Fibroblast of lung (primary cell): ENCODE measurements at regions not wholly inside any gene's neighbourhood (a gene's known extent, or its start where the extent isn't known, plus 50 kb on each side); places are given as distances from the start of the nearest gene placed in this dataset.

Experiments used
- DNase-seq, 2 donors: peaks; one replicate each; pipeline versions ENCODE4 v3.0.0 to v3.0.0-alpha.2; 2010; ENCODE audit warnings: low read depth in 2 of 2
- H2AFZ ChIP-seq: 2 replicates; pipeline ENCODE4 v1.5.1; 2012; ENCODE audit warnings: low read length, control low read depth, inconsistent platforms
- H3K27ac ChIP-seq: 2 replicates; pipeline ENCODE4 v1.5.1; 2011; ENCODE audit warnings: low read length, control low read depth; ENCODE audit not compliant: insufficient read depth
- H3K27me3 ChIP-seq: 2 replicates; pipeline ENCODE4 v1.5.1; 2011; ENCODE audit warnings: mild to moderate bottlenecking, low read length; ENCODE audit not compliant: control insufficient read depth, insufficient read depth
- H3K36me3 ChIP-seq: 2 replicates; pipeline ENCODE4 v1.5.1; 2011; ENCODE audit warnings: low read length; ENCODE audit not compliant: control insufficient read depth, insufficient read depth
- H3K4me1 ChIP-seq: 2 replicates; pipeline ENCODE4 v1.5.1; 2011; ENCODE audit warnings: low read length; ENCODE audit not compliant: control insufficient read depth, insufficient read depth; ENCODE audit errors: extremely low read depth
- H3K4me2 ChIP-seq: 2 replicates; pipeline ENCODE4 v1.5.1; 2011; ENCODE audit warnings: low read length, control low read depth; ENCODE audit not compliant: insufficient read depth; ENCODE audit errors: extremely low read depth
- H3K4me3 ChIP-seq, 4 experiments: fragments of 200-600 bp in 1 of 4; sonication (generic) in 1 of 4; replicated peaks in 1 of 4; 2 replicates each; pipeline ENCODE4 v1.5.1; 2011 to 2016; ENCODE audit warnings: low read length in 4 of 4, low read depth in 3 of 4, mild to moderate bottlenecking in 3 of 4, control low read depth in 2 of 4, inconsistent platforms in 1 of 4, mixed read lengths in 1 of 4; ENCODE audit not compliant: insufficient read depth in 1 of 4; ENCODE audit errors: control extremely low read depth in 1 of 4
- H3K79me2 ChIP-seq: 2 replicates; pipeline ENCODE4 v1.5.1; 2012; ENCODE audit warnings: mild to moderate bottlenecking, low read length, inconsistent platforms; ENCODE audit not compliant: control insufficient read depth, insufficient read depth
- H3K9ac ChIP-seq: 2 replicates; pipeline ENCODE4 v1.5.1; 2011; ENCODE audit warnings: mild to moderate bottlenecking, low read length, control low read depth; ENCODE audit not compliant: insufficient read depth
- H3K9me3 ChIP-seq: 2 replicates; pipeline ENCODE4 v1.5.1; 2012; ENCODE audit warnings: low read depth, low read length; ENCODE audit not compliant: control insufficient read depth, insufficient read depth
- H4K20me1 ChIP-seq: 2 replicates; pipeline ENCODE4 v1.5.1; 2011; ENCODE audit warnings: low read length; ENCODE audit not compliant: control insufficient read depth, insufficient read depth; ENCODE audit errors: extremely low read depth
- CTCF ChIP-seq, 2 donors: IDR thresholded peaks in 1 of 2; conservative IDR thresholded peaks in 1 of 2; 1 replicate in 1 of 2; 2 replicates in 1 of 2; pipeline ENCODE4 v1.5.1; 2011 to 2012; ENCODE audit warnings: low read length in 2 of 2, control low read depth in 1 of 2, inconsistent platforms in 1 of 2, low read depth in 1 of 2, mild to moderate bottlenecking in 1 of 2
- EZH2 ChIP-seq: IDR thresholded peaks from 2 replicates; pipeline ENCODE4 v1.5.1; 2012; ENCODE audit warnings: low read length, control low read depth, mild to moderate bottlenecking; ENCODE audit errors: missing control alignments

GRCh38 chr1:9456833-9457232 is 82.4 kb upstream of the SLC25A33 start:
- no peaks in the 10 kb centered on the region for H3K79me2 ChIP-seq
- no peaks in the 10 kb centered on the region for H3K27me3 ChIP-seq
- H3K4me2 ChIP-seq: no peak overlapping the region
- no peak overlapping the region for H3K27ac ChIP-seq
- TF ChIP-seq CTCF (conservative IDR thresholded peaks at IDR 0.05 in 1 of 2, IDR thresholded peaks at IDR 0.05 in 1 of 2; ENCODE audit: low read depth in 1 of 2, low read length in 2 of 2): no peak
- TF ChIP-seq EZH2: no peak
- H3K4me3 ChIP-seq: no peak overlapping the region
- H2AFZ ChIP-seq: no peak overlapping the region
- H3K4me1 ChIP-seq: peaks cover 2% of the 10 kb centered on the region
- no peaks in the 10 kb centered on the region for H4K20me1 ChIP-seq
- no peaks in the 10 kb centered on the region for H3K9me3 ChIP-seq
- H3K36me3 ChIP-seq: no peaks in the 10 kb centered on the region
- no peak overlapping the region for H3K9ac ChIP-seq
- DNase-seq: no peak

GRCh38 chr1:9459816-9460407 is 79.4 kb upstream of the SLC25A33 start:
- Histone ChIP-seq H3K36me3 (no peaks in the 10 kb centered on the region), H3K27ac (no peak overlapping the region), H3K79me2 (no peaks in the 10 kb centered on the region), H3K4me3 (no peak overlapping the region), H3K4me2 (no peak overlapping the region), H3K9ac (no peak overlapping the region), H3K9me3 (no peaks in the 10 kb centered on the region), H3K27me3 (no peaks in the 10 kb centered on the region), H4K20me1 (no peaks in the 10 kb centered on the region), H3K4me1 (no peaks in the 10 kb centered on the region), H2AFZ (no peak overlapping the region)
- TF ChIP-seq EZH2: no peak
- TF ChIP-seq CTCF (conservative IDR thresholded peaks at IDR 0.05 in 1 of 2, IDR thresholded peaks at IDR 0.05 in 1 of 2; ENCODE audit: low read depth in 1 of 2, low read length in 2 of 2): no peak
- DNase-seq: no peak

- H3K27me3 ChIP-seq: peaks cover 10% of the 10 kb centered on the region
- H3K27ac ChIP-seq: no peak overlapping the region
- H3K4me3 ChIP-seq: no peak overlapping the region
- TF ChIP-seq EZH2: no peak
- no peak for TF ChIP-seq CTCF (conservative IDR thresholded peaks at IDR 0.05 in 1 of 2, IDR thresholded peaks at IDR 0.05 in 1 of 2; ENCODE audit: low read depth in 1 of 2, low read length in 2 of 2)
- H4K20me1 ChIP-seq: no peaks in the 10 kb centered on the region
- no peaks in the 10 kb centered on the region for H3K36me3 ChIP-seq
- H3K9me3 ChIP-seq: no peaks in the 10 kb centered on the region
- no peak overlapping the region for H3K4me2 ChIP-seq
- no peaks in the 10 kb centered on the region for H3K4me1 ChIP-seq
- no peaks in the 10 kb centered on the region for H3K79me2 ChIP-seq
- H2AFZ ChIP-seq: no peak overlapping the region
- H3K9ac ChIP-seq: no peak overlapping the region
- no peak for DNase-seq
These were observed 73.6 kb upstream of the SLC25A33 start for GRCh38 chr1:9465640-9466039.
